Caco-2 (cell line): ENCODE measurements at regions not wholly inside any gene's neighbourhood (a gene's known extent, or its start where the extent isn't known, plus 50 kb on each side); places are given as distances from the start of the nearest gene placed in this dataset.

ENCODE experiments used
- BruUV-seq: library from RNA; stranded (reverse); fragments of 400-500 nt; replicated peaks from 2 replicates; lab custom pipeline; 2021; lab: Mats Ljungman, UMichigan
- CTCF ChIA-PET: fragments of 300-600 bp; sonication (Branson Sonifier 250); formaldehyde crosslinking; loops from one replicate; lab custom pipeline; 2022; ENCODE audit warnings: antibody characterized with exemption; lab: Charles Lee
- POLR2A ChIA-PET: fragments of 300-600 bp; sonication (Branson Sonifier 250); formaldehyde crosslinking; loops from one replicate; lab custom pipeline; 2022; ENCODE audit warnings: antibody characterized with exemption; lab: Charles Lee
- DNase-seq, 2 experiments: peaks; one replicate each; pipeline versions ENCODE4 v3.0.0 to v3.0.0-alpha.2; 2020 to 2022
- H3K27me3 ChIP-seq: replicated peaks from 2 replicates; pipeline ENCODE4 v1.6.0; 2011; ENCODE audit warnings: low read length; ENCODE audit not compliant: control insufficient read depth, insufficient read depth
- H3K36me3 ChIP-seq: 2 replicates; pipeline ENCODE4 v1.5.1; 2011; ENCODE audit warnings: low read length; ENCODE audit not compliant: control insufficient read depth, insufficient read depth
- H3K4me1 ChIP-seq: fragments of 250-450 bp; sonication (Bioruptor Pico); 2 replicates; pipeline ENCODE4 v1.5.1; 2020; ENCODE audit warnings: mild to moderate bottlenecking
- H3K4me3 ChIP-seq: 2 replicates; pipeline ENCODE4 v1.5.1; 2011; ENCODE audit warnings: low read depth, mild to moderate bottlenecking, control low read depth, low read length
- H3K9me3 ChIP-seq: fragments of 250-450 bp; sonication (Bioruptor Pico); 2 replicates; pipeline ENCODE4 v1.5.1; 2020; ENCODE audit warnings: mild to moderate bottlenecking, moderate library complexity
- H3K27ac Mint-ChIP-seq: one replicate; pipeline ENCODE4 v1.8.0; 2022; ENCODE audit warnings: mixed read lengths; ENCODE audit not compliant: unreplicated experiment
- H3K27me3 Mint-ChIP-seq: one replicate; pipeline ENCODE4 v1.8.0; 2022; ENCODE audit warnings: mixed read lengths; ENCODE audit not compliant: insufficient read depth, unreplicated experiment
- H3K36me3 Mint-ChIP-seq: one replicate; pipeline ENCODE4 v1.8.0; 2022; ENCODE audit warnings: mild to moderate bottlenecking, mixed read lengths; ENCODE audit not compliant: insufficient read depth, unreplicated experiment
- H3K4me1 Mint-ChIP-seq: one replicate; pipeline ENCODE4 v1.8.0; 2022; ENCODE audit warnings: low read depth, mixed read lengths; ENCODE audit not compliant: unreplicated experiment
- H3K4me3 Mint-ChIP-seq: one replicate; pipeline ENCODE4 v1.8.0; 2022; ENCODE audit warnings: mild to moderate bottlenecking, moderate library complexity, mixed read lengths; ENCODE audit not compliant: unreplicated experiment
- H3K9me3 Mint-ChIP-seq: one replicate; pipeline ENCODE4 v1.8.0; 2022; ENCODE audit warnings: mixed read lengths; ENCODE audit not compliant: unreplicated experiment
- CTCF ChIP-seq, 2 experiments: fragments of 200-600 bp in 1 of 2; IDR thresholded peaks; 1 replicate in 1 of 2; 2 replicates in 1 of 2; pipeline versions ENCODE4 v1.5.1 to v1.8.0; 2011 to 2022; ENCODE audit warnings: antibody characterized with exemption in 1 of 2, control low read depth in 1 of 2, inconsistent platforms in 1 of 2, low read depth in 1 of 2, low read length in 1 of 2, mild to moderate bottlenecking in 1 of 2, moderate library complexity in 1 of 2; ENCODE audit not compliant: insufficient read depth in 1 of 2, severe bottlenecking in 1 of 2, unreplicated experiment in 1 of 2
- intact Hi-C: fragments of 100-400 bp; cut with micrococcal nuclease; formaldehyde crosslinking; loops from one replicate; pipeline ENCODE4 v1.10.0; 2022; ENCODE audit not compliant: unreplicated experiment

- H3K27me3 ChIP-seq = no peaks in the 10 kb centered on the region; the same call in 1 of the 2 replicates
- intact Hi-C loops = no loop called here
- POLR2A ChIA-PET = interaction anchor here (0.5 kb wide), 1 partner anchor 401 kb away, joined by 3 read pairs; no protein-coding TSS in a partner anchor
- Mint-ChIP-seq H3K36me3 (no peaks in the 10 kb centered on the region), H3K27me3 (peaks cover 16% of the 10 kb centered on the region), H3K4me3 (no peak overlapping the region), H3K9me3 (no peaks in the 10 kb centered on the region), H3K27ac (no peak overlapping the region), H3K4me1 (no peaks in the 10 kb centered on the region)
- H3K4me1 ChIP-seq = no peaks in the 10 kb centered on the region
- TF ChIP-seq CTCF (IDR thresholded peaks at IDR 0.05; ENCODE audit: insufficient read depth in 1 of 2, low read depth in 1 of 2, low read length in 1 of 2, severe bottlenecking in 1 of 2, unreplicated experiment in 1 of 2) = no peak
- no peak overlapping the region for H3K4me3 ChIP-seq
- no peaks in the 10 kb centered on the region for H3K9me3 ChIP-seq
- CTCF ChIA-PET = no interaction called here
- no peak for DNase-seq
- BruUV-seq = no TSS peak
- no peaks in the 10 kb centered on the region for H3K36me3 ChIP-seq
Observed at GRCh38 chr15:29465816-29466215, 196.2 kb upstream of the NSMCE3 start.

- no peak overlapping the region for H3K4me3 Mint-ChIP-seq
- H3K9me3 Mint-ChIP-seq = no peaks in the 10 kb centered on the region
- Histone ChIP-seq H3K36me3 (no peaks in the 10 kb centered on the region), H3K27me3 (no peaks in the 10 kb centered on the region; the same call in 1 of the 2 replicates), H3K4me1 (no peaks in the 10 kb centered on the region), H3K4me3 (no peak overlapping the region), H3K9me3 (no peaks in the 10 kb centered on the region)
- H3K4me1 Mint-ChIP-seq = no peaks in the 10 kb centered on the region
- intact Hi-C loops = no loop called here
- no peak for TF ChIP-seq CTCF (IDR thresholded peaks at IDR 0.05; ENCODE audit: insufficient read depth in 1 of 2, low read depth in 1 of 2, low read length in 1 of 2, severe bottlenecking in 1 of 2, unreplicated experiment in 1 of 2)
- ChIA-PET POLR2A (no interaction called here), CTCF (no interaction called here)
- peaks cover 16% of the 10 kb centered on the region for H3K27me3 Mint-ChIP-seq
- BruUV-seq = no TSS peak
- no peak overlapping the region for H3K27ac Mint-ChIP-seq
- DNase-seq = no peak
- no peaks in the 10 kb centered on the region for H3K36me3 Mint-ChIP-seq
Observed at GRCh38 chr15:29465196-29465595, 195.6 kb upstream of the NSMCE3 start.

- no peaks in the 10 kb centered on the region for H3K36me3 ChIP-seq
- Mint-ChIP-seq H3K9me3 (no peaks in the 10 kb centered on the region), H3K4me3 (no peak overlapping the region), H3K36me3 (no peaks in the 10 kb centered on the region), H3K27ac (no peak overlapping the region), H3K4me1 (no peaks in the 10 kb centered on the region), H3K27me3 (peaks cover 25% of the 10 kb centered on the region)
- CTCF ChIA-PET = no interaction called here
- TF ChIP-seq CTCF (IDR thresholded peaks at IDR 0.05; ENCODE audit: insufficient read depth in 1 of 2, low read depth in 1 of 2, low read length in 1 of 2, severe bottlenecking in 1 of 2, unreplicated experiment in 1 of 2) = no peak
- no TSS peak for BruUV-seq
- intact Hi-C loops = no loop called here
- H3K9me3 ChIP-seq = no peaks in the 10 kb centered on the region
- H3K27me3 ChIP-seq = no peaks in the 10 kb centered on the region; the same call in 1 of the 2 replicates
- H3K4me3 ChIP-seq = no peak overlapping the region
- no peaks in the 10 kb centered on the region for H3K4me1 ChIP-seq
- POLR2A ChIA-PET = no interaction called here
- DNase-seq = no peak
Observed at GRCh38 chr15:29461877-29462276, 192.3 kb upstream of the NSMCE3 start.
